ENCODE measurements at regions not wholly inside any gene's neighbourhood (a gene's known extent, or its start where the extent isn't known, plus 50 kb on each side); places are given as distances from the start of the nearest gene placed in this dataset.

DNA sequence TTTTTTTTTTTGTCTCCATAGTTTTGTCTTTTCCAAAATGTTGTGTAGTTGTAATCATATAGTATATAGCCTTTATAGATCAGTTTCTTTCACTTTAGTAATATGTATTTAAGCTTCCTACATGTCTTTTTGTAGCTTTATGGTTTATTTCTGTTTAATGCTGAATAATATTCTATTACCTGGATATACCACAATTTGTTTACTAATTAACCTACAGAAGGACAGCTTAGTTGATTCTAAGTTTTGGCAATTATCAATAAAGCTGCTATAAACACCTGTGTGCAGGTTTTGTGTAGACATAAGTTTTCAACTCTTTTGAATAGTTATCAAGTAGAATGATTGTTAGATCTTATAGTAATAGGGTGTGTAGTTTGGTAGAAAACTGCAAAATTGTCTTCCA is 130.3 kb upstream of the CARD18 start:
- no peaks in the 10 kb centered on the region for H3K4me1 Mint-ChIP-seq (ENCODE audit: low read depth, unreplicated experiment)
- no peaks in the 10 kb centered on the region for H3K9me3 Mint-ChIP-seq (ENCODE audit: unreplicated experiment)
- Histone ChIP-seq H3K27ac (ENCODE audit: low read depth, low read length) (no peak overlapping the region), H3K27me3 (ENCODE audit: insufficient read depth, low read length) (no peaks in the 10 kb centered on the region), H2AFZ (ENCODE audit: low read depth, low read length) (no peak overlapping the region), H3K36me3 (ENCODE audit: insufficient read depth, low read length) (no peaks in the 10 kb centered on the region), H3K9me3 (ENCODE audit: insufficient read depth, low read depth, low read length) (no peaks in the 10 kb centered on the region), H3K4me1 (ENCODE audit: insufficient read depth, low read length) (no peaks in the 10 kb centered on the region), H3K4me3 (ENCODE audit: insufficient read depth, low read depth, low read length) (no peak overlapping the region), H3K9ac (ENCODE audit: low read length) (no peak overlapping the region), H3K4me2 (ENCODE audit: low read length) (no peak overlapping the region), H4K20me1 (ENCODE audit: insufficient read depth, low read length) (no peaks in the 10 kb centered on the region), H3K79me2 (ENCODE audit: insufficient read depth, low read length) (no peaks in the 10 kb centered on the region)
- no peaks in the 10 kb centered on the region for H3K36me3 Mint-ChIP-seq (ENCODE audit: low read depth, unreplicated experiment)
- H3K27ac Mint-ChIP-seq (ENCODE audit: unreplicated experiment), result no peak overlapping the region
- no peaks in the 10 kb centered on the region for H3K27me3 Mint-ChIP-seq (ENCODE audit: low read depth, unreplicated experiment)
- H3K4me3 Mint-ChIP-seq (ENCODE audit: unreplicated experiment), result no peak overlapping the region
- TF ChIP-seq, protein P1, sequence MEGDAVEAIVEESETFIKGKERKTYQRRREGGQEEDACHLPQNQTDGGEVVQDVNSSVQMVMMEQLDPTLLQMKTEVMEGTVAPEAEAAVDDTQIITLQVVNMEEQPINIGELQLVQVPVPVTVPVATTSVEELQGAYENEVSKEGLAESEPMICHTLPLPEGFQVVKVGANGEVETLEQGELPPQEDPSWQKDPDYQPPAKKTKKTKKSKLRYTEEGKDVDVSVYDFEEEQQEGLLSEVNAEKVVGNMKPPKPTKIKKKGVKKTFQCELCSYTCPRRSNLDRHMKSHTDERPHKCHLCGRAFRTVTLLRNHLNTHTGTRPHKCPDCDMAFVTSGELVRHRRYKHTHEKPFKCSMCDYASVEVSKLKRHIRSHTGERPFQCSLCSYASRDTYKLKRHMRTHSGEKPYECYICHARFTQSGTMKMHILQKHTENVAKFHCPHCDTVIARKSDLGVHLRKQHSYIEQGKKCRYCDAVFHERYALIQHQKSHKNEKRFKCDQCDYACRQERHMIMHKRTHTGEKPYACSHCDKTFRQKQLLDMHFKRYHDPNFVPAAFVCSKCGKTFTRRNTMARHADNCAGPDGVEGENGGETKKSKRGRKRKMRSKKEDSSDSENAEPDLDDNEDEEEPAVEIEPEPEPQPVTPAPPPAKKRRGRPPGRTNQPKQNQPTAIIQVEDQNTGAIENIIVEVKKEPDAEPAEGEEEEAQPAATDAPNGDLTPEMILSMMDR (IDR thresholded peaks at IDR 0.05; ENCODE audit: insufficient read depth, low read depth, low read length), result no peak
- TF ChIP-seq EZH2 (IDR thresholded peaks at IDR 0.05; ENCODE audit: insufficient read depth, low read length), result no peak
- no peak for FAIRE-seq
- no peak for DNase-seq (ENCODE audit: low read depth)

- H3K4me3 ChIP-seq (ENCODE audit: insufficient read depth, low read depth, low read length), result no peak overlapping the region
- H3K79me2 ChIP-seq (ENCODE audit: insufficient read depth, low read length), result no peaks in the 10 kb centered on the region
- no peaks in the 10 kb centered on the region for H3K36me3 ChIP-seq (ENCODE audit: insufficient read depth, low read length)
- no peak overlapping the region for H3K27ac Mint-ChIP-seq (ENCODE audit: unreplicated experiment)
- no peak overlapping the region for H3K4me2 ChIP-seq (ENCODE audit: low read length)
- H3K4me3 Mint-ChIP-seq (ENCODE audit: unreplicated experiment), result no peak overlapping the region
- no peaks in the 10 kb centered on the region for H3K4me1 ChIP-seq (ENCODE audit: insufficient read depth, low read length)
- no peaks in the 10 kb centered on the region for H3K36me3 Mint-ChIP-seq (ENCODE audit: low read depth, unreplicated experiment)
- no peak overlapping the region for H3K27ac ChIP-seq (ENCODE audit: low read depth, low read length)
- H3K4me1 Mint-ChIP-seq (ENCODE audit: low read depth, unreplicated experiment), result no peaks in the 10 kb centered on the region
- H3K27me3 Mint-ChIP-seq (ENCODE audit: low read depth, unreplicated experiment), result no peaks in the 10 kb centered on the region
- DNase-seq (ENCODE audit: low read depth), result no peak
- no peaks in the 10 kb centered on the region for H3K27me3 ChIP-seq (ENCODE audit: insufficient read depth, low read length)
- TF ChIP-seq, protein P1 (IDR thresholded peaks at IDR 0.05; ENCODE audit: insufficient read depth, low read depth, low read length), result no peak
- no peak for TF ChIP-seq EZH2 (IDR thresholded peaks at IDR 0.05; ENCODE audit: insufficient read depth, low read length)
- no peaks in the 10 kb centered on the region for H3K9me3 ChIP-seq (ENCODE audit: insufficient read depth, low read depth, low read length)
- no peaks in the 10 kb centered on the region for H4K20me1 ChIP-seq (ENCODE audit: insufficient read depth, low read length)
- H2AFZ ChIP-seq (ENCODE audit: low read depth, low read length), result no peak overlapping the region
- H3K9ac ChIP-seq (ENCODE audit: low read length), result no peak overlapping the region
- no peak for FAIRE-seq
- H3K9me3 Mint-ChIP-seq (ENCODE audit: unreplicated experiment), result no peaks in the 10 kb centered on the region
These were observed 129.0 kb upstream of the CARD18 start for GRCh38 chr11:105268404-105269062.

DNA sequence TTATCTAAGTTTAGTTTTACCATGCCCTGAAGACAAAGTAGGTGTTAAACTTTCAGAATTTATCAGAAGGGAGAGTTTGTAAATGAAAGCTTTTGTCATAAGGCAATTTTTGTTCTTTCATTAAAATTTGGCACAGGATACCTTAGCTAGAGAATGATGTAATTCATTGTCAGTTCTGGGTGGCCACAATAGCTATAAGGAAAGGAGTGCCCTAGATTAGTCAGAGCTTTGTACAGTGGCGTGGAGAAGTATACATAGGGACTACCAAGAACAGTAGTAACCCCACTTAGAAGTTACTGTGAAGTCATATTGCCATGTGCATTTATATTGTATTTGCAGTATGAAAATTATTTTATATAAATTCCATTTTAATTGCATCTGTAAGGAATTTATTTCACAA is 126.3 kb upstream of the CARD18 start:
- no peak for FAIRE-seq

More for the DNA sequence above, 126.3 kb upstream of the CARD18 start:
- Mint-ChIP-seq H3K4me3 (ENCODE audit: unreplicated experiment) (no peak overlapping the region), H3K27ac (ENCODE audit: unreplicated experiment) (no peak overlapping the region), H3K36me3 (ENCODE audit: low read depth, unreplicated experiment) (no peaks in the 10 kb centered on the region), H3K9me3 (ENCODE audit: unreplicated experiment) (no peaks in the 10 kb centered on the region), H3K27me3 (ENCODE audit: low read depth, unreplicated experiment) (no peaks in the 10 kb centered on the region), H3K4me1 (ENCODE audit: low read depth, unreplicated experiment) (no peaks in the 10 kb centered on the region)
- Histone ChIP-seq H3K9me3 (ENCODE audit: insufficient read depth, low read depth, low read length) (no peaks in the 10 kb centered on the region), H3K27ac (ENCODE audit: low read depth, low read length) (no peak overlapping the region), H3K27me3 (ENCODE audit: insufficient read depth, low read length) (no peaks in the 10 kb centered on the region), H3K4me2 (ENCODE audit: low read length) (no peak overlapping the region), H4K20me1 (ENCODE audit: insufficient read depth, low read length) (no peaks in the 10 kb centered on the region), H3K36me3 (ENCODE audit: insufficient read depth, low read length) (no peaks in the 10 kb centered on the region), H3K79me2 (ENCODE audit: insufficient read depth, low read length) (no peaks in the 10 kb centered on the region), H2AFZ (ENCODE audit: low read depth, low read length) (no peak overlapping the region), H3K4me1 (ENCODE audit: insufficient read depth, low read length) (no peaks in the 10 kb centered on the region), H3K4me3 (ENCODE audit: insufficient read depth, low read depth, low read length) (no peak overlapping the region), H3K9ac (ENCODE audit: low read length) (no peak overlapping the region)
- TF ChIP-seq EZH2 (IDR thresholded peaks at IDR 0.05; ENCODE audit: insufficient read depth, low read length), result no peak
- TF ChIP-seq, protein P1 (IDR thresholded peaks at IDR 0.05; ENCODE audit: insufficient read depth, low read depth, low read length), result no peak
- peak; percentile 33 for DNase-seq (ENCODE audit: low read depth)
